VCaP (cell line): ENCODE measurements at regions not wholly inside any gene's neighbourhood (a gene's known extent, or its start where the extent isn't known, plus 50 kb on each side); places are given as distances from the start of the nearest gene placed in this dataset.
"Not testable (repeated sequence)": the region's sequence is repeated elsewhere in the genome, so short reads cannot be mapped to it uniquely, and the experiment has no call there.

ENCODE experiments used
- H3K27ac ChIP-seq: fragments of 450-650 bp; 2 replicates; pipeline ENCODE4 v1.5.1; 2017
- TF ChIP-seq, protein P1 (sequence below): fragments of 450-650 bp; conservative IDR thresholded peaks from 2 replicates; pipeline ENCODE4 v1.5.1; 2017; ENCODE audit warnings: mild to moderate bottlenecking, moderate library complexity

DNA sequence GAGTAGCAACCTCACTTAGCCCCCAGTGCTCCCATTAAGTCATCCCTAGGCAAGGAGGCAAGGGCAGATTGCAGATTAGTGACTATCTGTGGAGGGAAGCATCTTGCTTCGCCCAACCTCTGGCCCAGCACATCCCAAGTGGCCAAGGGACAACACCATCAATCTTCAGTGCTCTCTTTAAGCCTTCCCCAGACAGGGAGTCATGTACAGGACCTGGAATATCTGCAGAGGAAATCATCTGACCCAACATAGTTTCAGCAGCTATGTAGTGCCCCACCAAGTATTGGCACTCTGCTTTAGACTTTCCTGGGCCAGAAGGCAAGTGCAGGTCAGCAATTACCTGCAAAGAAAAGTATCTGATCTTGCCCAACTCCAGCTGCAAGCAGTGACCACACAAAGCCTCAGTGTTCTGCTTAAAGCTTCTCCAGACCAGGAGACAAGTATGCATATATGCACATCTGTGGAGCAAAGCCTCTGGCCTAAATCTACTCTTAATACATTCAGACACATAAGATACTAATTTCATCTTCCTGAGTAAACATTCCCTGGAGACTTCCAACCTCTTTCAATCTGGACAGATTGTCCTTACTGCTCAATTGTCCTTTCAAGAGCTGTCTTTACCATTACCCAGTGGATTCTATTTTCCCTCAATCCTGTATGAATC lies 224.8 kb upstream of the VLDLR start:
- TF ChIP-seq, protein P1, sequence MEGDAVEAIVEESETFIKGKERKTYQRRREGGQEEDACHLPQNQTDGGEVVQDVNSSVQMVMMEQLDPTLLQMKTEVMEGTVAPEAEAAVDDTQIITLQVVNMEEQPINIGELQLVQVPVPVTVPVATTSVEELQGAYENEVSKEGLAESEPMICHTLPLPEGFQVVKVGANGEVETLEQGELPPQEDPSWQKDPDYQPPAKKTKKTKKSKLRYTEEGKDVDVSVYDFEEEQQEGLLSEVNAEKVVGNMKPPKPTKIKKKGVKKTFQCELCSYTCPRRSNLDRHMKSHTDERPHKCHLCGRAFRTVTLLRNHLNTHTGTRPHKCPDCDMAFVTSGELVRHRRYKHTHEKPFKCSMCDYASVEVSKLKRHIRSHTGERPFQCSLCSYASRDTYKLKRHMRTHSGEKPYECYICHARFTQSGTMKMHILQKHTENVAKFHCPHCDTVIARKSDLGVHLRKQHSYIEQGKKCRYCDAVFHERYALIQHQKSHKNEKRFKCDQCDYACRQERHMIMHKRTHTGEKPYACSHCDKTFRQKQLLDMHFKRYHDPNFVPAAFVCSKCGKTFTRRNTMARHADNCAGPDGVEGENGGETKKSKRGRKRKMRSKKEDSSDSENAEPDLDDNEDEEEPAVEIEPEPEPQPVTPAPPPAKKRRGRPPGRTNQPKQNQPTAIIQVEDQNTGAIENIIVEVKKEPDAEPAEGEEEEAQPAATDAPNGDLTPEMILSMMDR = no peak
- no peak overlapping the region; the same call in 1 of the 2 replicates for H3K27ac ChIP-seq

DNA sequence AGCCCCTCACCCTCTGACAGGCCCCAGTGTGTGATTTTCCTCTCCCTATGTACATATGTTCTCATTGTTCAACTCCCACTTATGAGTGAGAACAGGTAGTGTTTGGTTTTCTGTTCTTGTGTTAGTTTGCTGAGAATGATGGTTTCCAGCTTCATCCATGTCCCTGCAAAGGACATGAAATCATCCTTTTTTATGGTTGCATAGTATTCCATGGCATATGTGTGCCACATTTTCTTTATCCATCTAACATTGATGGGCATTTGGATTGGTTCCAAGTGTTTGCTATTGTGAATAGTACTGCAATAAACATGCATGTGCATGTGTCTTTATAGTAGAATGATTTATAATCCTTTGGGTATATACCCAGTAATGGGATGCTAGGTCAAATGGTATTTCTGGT lies 223.7 kb upstream of the VLDLR start:
- not testable (repeated sequence) for H3K27ac ChIP-seq

DNA sequence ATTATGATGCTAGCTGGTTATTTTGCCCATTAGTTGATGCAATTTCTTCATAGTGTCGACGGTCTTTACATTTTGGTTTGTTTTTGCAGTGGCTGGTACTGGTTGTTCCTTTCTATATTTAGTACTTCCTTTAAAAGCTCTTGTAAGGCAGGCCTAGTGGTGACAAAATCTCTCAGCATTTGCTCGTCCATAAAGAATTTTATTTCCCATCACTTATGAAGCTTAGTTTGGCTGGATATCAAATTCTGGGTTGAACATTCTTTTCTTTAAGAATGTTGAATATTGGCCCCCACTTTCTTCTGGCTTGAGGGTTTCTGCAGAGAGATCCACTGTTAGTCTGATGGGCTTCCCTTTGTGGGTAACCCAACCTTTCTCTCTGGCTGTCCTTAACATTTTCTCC lies 219.8 kb upstream of the VLDLR start:
- H3K27ac ChIP-seq = not testable (repeated sequence)

- no peak overlapping the region for H3K27ac ChIP-seq
- TF ChIP-seq, protein P1 = no peak
Measured at GRCh38 chr9:2403701-2404100, 217.9 kb upstream of the VLDLR start.

DNA sequence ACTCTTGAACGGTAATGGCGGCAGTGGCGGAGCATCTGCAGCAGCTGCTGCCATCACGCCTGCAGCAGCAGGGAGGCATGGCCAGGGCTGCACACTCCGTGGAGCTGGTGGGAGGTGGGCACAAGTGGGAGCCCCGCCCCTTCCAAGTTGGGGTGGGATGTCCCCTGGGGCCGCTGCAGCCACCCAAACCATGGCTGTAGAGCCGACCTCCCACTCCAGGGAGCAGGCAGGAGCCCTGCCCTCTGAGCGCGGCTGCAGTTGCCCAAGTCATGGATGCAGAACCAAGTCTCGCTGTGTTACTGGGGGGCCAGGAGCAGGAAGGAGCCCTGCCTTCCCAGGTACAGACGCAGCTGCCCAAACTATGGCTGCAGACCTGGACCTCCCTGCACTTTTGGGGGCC lies 215.3 kb upstream of the VLDLR start:
- TF ChIP-seq, protein P1 = no peak
- H3K27ac ChIP-seq = no peak overlapping the region

DNA sequence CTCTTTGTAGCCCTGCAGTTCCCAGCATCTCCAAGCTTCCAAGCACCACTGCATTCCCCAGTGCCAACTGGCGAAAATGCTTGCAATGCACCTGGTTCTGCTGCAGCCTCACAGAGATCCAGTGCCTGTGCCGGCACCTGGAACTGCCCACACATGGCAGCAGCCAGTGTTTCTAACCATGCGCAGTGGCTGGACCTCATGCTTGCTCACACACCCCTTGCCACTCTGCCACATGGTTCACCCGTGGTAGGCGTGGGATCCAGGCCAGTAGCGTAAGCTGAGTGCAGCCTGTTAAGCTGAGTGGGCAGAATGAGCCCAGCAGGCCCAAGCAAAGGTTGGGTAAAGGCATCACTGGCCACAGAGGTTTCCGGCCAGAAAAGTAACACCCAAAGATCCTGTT lies 214.1 kb upstream of the VLDLR start:
- no peak overlapping the region for H3K27ac ChIP-seq
- TF ChIP-seq, protein P1 = no peak

DNA sequence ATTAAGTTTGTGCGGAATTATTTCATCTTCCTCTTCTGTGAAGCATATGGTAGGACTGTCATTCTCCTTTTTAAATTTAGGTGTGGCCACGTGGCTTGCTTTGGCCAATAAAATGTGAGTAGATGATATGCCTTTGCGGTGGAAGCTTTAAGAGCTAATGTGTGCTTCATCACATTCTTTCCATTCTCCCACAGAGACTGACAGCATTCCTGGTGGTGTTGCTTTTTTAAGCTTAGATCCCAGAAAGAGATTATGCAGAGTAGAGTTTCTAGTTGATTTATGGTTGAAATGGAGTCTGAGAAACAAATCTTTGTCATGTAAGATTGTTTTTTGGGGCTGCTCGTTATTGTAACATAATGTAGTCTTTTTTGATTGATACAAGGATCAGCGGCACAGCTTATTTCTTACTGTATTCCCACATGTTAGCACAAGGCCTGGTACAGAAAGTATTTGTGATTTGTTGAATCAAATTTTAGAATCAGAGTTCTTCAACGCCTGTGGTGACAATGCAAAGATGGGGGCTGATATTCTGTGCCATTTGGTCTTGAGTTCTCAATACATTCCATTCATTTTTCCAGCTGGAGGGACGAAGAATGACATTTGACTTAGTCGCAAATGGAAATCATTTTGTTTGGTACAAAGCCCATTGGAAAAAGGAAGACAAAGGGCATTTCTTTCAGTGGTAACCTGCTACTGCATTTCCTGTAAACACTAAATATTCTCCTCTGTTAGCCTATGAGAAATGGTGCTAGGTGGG lies 209.9 kb upstream of the VLDLR start:
- no peak overlapping the region for H3K27ac ChIP-seq
- TF ChIP-seq, protein P1 = no peak

DNA sequence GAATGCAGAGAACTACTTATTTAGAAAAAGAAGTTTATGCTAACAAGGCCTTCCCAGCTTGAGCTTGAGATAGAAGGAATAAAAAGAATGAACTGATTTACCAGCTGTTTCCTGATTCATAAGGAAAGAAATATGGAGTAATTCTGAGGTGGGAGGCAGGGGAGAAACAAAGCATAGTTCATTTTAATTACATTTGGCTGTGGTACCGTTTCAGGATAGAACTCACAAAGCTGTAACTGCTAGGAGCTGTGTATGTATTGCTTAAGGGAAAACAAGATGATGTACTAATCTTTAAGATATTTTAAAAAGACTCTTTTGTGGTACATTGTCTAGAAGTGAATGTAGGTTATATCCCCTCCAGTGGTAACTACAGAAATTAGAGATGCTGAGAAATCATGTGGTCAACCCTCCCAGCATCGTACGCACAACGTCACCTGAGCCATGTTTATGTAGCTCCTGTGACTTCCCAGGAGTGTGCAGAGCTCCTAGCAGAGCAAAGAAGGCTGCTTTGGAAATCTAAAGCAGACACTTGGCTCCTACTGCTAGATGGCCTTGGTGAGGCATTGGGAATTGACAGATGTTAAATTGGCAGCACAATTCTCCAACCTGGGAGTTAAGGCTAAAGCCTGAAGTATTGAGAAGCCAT lies 208.3 kb upstream of the VLDLR start:
- no peak overlapping the region for H3K27ac ChIP-seq
- TF ChIP-seq, protein P1 = no peak
